ENCODE measurements at regions not wholly inside any gene's neighbourhood (a gene's known extent, or its start where the extent isn't known, plus 50 kb on each side); places are given as distances from the start of the nearest gene placed in this dataset.
A peak's percentile ranks its signal among the peaks of the same experiment; 100 is the strongest.

DNA sequence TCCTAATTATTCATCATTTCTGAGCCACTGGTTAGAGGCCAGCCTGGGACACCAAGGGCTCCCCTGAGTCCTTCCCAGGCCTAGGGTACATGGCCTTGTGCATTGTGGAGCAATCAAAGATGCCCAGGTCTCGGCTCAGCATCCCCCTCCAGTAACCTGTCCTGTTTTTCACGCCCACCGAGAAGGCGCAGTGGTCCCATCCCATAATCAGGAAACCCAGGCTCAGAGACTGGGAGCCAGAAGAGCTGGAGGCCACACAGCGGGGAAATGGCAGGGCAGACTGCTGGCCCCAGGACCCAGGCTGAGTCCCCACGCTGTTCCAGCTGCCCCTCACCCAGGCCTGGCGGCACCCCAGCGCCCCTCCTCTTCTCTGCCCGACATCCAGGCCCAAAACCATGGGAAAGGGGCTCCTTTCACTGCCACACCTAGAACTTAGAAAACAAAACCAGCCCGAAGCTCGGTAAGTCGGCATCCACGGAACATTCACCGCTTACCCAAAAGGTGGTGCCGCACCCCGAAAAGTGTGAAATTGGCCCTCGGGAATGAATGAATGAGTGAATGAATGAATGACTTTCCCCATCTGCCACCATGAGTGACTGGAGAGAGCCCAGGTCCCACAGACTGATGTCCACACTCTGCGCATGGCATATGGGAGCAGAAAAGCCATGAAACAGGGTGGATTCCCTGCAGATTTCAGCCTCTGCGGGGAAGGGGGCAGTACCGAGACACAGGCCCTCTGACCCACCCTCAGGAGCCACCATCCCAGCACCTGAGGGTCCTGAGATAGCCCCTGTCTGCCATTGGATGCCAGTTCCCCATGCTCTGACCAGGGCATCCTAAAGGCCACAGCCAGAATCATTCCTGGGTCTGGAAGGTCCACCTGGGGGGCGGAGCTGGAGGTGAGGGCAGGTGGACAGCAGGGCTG, 132.5 kb downstream of the OLFM1 start:
- peak; percentile 4 for DNase-seq
- TF ChIP-seq, protein P1, sequence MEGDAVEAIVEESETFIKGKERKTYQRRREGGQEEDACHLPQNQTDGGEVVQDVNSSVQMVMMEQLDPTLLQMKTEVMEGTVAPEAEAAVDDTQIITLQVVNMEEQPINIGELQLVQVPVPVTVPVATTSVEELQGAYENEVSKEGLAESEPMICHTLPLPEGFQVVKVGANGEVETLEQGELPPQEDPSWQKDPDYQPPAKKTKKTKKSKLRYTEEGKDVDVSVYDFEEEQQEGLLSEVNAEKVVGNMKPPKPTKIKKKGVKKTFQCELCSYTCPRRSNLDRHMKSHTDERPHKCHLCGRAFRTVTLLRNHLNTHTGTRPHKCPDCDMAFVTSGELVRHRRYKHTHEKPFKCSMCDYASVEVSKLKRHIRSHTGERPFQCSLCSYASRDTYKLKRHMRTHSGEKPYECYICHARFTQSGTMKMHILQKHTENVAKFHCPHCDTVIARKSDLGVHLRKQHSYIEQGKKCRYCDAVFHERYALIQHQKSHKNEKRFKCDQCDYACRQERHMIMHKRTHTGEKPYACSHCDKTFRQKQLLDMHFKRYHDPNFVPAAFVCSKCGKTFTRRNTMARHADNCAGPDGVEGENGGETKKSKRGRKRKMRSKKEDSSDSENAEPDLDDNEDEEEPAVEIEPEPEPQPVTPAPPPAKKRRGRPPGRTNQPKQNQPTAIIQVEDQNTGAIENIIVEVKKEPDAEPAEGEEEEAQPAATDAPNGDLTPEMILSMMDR (IDR thresholded peaks at IDR 0.05; ENCODE audit: low read depth, low read length), result no peak
- Histone ChIP-seq H3K27me3 (no peaks in the 10 kb centered on the region), H3K36me3 (no peaks in the 10 kb centered on the region), H3K4me3 (ENCODE audit: low read depth, low read length) (no peak overlapping the region), H3K4me1 (peaks cover 51% of the 10 kb centered on the region), H3K9me3 (no peaks in the 10 kb centered on the region)

DNA sequence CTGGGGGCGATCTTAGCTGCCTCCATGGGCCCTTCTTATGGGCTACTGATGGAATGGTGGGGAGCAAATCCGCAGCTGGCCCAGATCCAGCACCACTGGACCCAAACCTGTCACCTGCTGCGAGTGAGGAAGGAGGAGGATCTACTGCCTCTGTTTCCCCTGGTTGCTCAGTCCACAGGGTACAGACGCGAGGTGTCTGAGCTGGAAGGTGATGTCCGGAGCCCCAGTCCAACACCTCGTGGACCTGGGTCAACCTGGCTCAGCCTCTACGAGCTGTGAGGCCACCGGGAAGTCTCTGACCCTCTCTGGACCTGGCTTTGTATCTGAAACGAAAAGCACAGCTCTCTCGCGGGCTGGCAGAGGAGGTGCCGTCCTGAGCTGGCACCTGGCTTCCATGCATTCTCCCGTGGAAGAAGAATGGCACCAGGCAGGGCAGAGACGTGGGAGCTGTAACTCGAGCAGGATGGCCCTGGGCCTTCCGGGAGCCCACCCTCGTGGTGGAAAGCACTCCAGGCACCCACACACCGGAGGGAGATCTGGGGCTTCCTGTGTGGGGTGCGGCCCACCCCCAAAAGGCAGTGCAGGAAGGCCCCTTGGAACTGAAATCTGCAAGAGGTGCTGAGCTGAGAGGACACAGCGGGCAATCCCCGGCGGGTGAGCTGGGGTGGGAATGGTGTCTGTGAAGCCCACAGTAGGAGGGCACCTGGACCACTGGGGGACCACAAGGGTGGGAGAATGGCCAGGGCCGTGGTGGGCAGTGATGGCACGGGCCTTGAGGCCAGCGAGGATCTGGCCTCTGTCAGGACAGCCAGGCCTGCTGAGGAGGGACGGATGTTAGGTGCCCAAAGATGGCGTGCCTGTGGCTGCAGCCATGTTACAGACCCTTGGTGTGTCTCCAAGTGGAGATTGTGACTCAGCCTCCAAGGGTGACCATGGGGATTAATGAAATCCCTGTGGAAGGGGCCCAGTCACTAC, 133.4 kb downstream of the OLFM1 start:
- Histone ChIP-seq H3K27me3 (no peaks in the 10 kb centered on the region), H3K4me3 (ENCODE audit: low read depth, low read length) (no peak overlapping the region), H3K9me3 (no peaks in the 10 kb centered on the region), H3K36me3 (no peaks in the 10 kb centered on the region), H3K4me1 (peaks cover 47% of the 10 kb centered on the region)
- peak; percentile 11 for DNase-seq
- TF ChIP-seq, protein P1 (IDR thresholded peaks at IDR 0.05; ENCODE audit: low read depth, low read length), result no peak

DNA sequence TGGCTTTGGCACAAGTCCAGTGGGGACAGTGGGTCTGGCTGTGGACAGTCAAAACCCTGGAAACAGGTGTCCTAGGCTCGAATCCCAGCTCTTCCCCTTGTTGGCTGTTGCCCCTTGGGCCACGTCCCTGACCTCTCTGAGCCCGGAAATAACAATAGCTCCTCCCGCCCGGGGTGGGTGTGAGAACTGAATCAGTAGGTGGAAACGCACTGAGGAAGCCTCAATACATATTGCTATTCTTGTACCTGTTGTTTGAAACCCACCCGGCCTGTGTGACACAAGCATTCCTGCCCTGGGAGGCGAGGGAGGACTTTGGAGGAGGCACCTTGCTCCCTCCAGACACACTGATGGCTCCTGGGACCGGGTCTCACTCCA, 134.1 kb downstream of the OLFM1 start:
- Histone ChIP-seq H3K4me3 (ENCODE audit: low read depth, low read length) (no peak overlapping the region), H3K36me3 (no peaks in the 10 kb centered on the region), H3K9me3 (no peaks in the 10 kb centered on the region), H3K27me3 (no peaks in the 10 kb centered on the region), H3K4me1 (peaks cover 41% of the 10 kb centered on the region)
- TF ChIP-seq, protein P1 (IDR thresholded peaks at IDR 0.05; ENCODE audit: low read depth, low read length), result no peak
- no peak for DNase-seq

GRCh38 chr9:135221951-135222631, 134.6 kb downstream of the OLFM1 start:
- peak; percentile 39 for DNase-seq
- H3K27me3 ChIP-seq, result no peaks in the 10 kb centered on the region
- no peaks in the 10 kb centered on the region for H3K9me3 ChIP-seq
- no peaks in the 10 kb centered on the region for H3K36me3 ChIP-seq
- H3K4me3 ChIP-seq (ENCODE audit: low read depth, low read length), result no peak overlapping the region
- H3K4me1 ChIP-seq, result peaks cover 40% of the 10 kb centered on the region
- TF ChIP-seq, protein P1 (IDR thresholded peaks at IDR 0.05; ENCODE audit: low read depth, low read length), result peak; percentile 50

- Histone ChIP-seq H3K27me3 (no peaks in the 10 kb centered on the region), H3K36me3 (no peaks in the 10 kb centered on the region), H3K4me1 (peaks cover 31% of the 10 kb centered on the region), H3K4me3 (ENCODE audit: low read depth, low read length) (no peak overlapping the region), H3K9me3 (no peaks in the 10 kb centered on the region)
- TF ChIP-seq, protein P1 (IDR thresholded peaks at IDR 0.05; ENCODE audit: low read depth, low read length), result no peak
- peak; percentile 18 for DNase-seq
These were observed 135.7 kb downstream of the OLFM1 start for GRCh38 chr9:135222881-135223760.

Measured in BE2C (cell line).